ENCODE measurements at regions not wholly inside any gene's neighbourhood (a gene's known extent, or its start where the extent isn't known, plus 50 kb on each side); places are given as distances from the start of the nearest gene placed in this dataset.

DNA sequence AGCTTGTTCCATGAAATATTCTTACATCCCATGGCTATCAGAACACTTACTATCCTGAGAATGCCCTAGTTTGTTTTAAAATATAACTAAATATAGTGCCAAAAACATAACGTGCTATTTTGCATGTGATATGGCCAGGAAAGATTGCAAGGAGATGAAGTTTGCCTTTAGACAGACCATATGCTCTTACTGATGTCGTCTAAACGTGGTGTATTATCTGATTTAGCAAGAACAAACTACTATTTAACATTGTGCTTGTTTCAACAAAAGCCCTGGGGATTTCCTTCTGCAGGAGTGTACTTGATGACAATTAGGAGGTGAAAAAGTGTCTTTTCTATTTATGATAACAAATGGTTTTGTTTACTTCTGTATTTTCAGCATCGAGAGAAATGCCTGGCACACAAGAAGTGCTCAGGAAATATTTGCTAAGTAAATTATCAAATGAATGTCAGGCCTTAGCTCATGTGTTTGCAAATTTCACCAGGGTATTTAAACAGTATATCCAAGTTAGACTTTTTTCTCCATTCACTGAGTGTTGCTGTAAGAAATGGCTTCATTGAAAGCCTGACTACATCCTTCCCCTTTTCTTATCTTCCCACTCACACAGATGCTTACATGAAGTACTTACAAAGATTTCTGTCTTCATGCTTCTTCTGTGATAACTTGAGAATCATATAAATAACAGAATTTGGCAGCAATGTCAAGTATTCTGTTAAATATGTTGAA, 1033.6 kb downstream of the CDH8 start (continued):
- no peak for TF ChIP-seq KLF6 (CRISPR knock-in tag; IDR thresholded peaks at IDR 0.05)
- no peak for TF ChIP-seq ZNF367 (CRISPR knock-in tag; IDR thresholded peaks at IDR 0.05; ENCODE audit: borderline replicate concordance)
- no peak for TF ChIP-seq ARNTL (CRISPR knock-in tag; IDR thresholded peaks at IDR 0.05)

DNA sequence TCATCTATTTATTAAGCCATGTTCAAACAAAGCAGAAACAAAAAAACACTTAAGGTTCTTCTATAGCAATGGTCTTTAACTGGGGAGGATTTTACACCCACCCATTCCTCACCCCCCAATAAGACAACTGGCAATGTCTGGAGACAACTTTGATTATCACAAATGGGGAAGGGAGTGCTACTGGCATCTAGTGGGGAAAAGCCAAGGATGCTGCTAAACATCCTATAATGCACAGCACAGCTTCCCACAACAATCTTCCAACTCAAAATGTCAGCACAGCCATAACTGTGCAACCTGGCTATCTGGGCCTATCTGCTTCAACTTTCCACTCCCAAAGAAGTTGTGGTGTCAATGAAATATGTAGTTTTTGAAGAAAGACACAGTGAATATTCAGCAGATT, 1044.4 kb downstream of the CDH8 start:
- H3K9me3 ChIP-seq (ENCODE audit: low read length) = peaks cover 85% of the 10 kb centered on the region
- no peaks in the 10 kb centered on the region for H3K79me2 ChIP-seq (ENCODE audit: insufficient read depth, low read length)
- BruUV-seq (replicated peaks) = no TSS peak
- DNase-seq (ENCODE audit: low spot score) (no peak), ATAC-seq (no peak), FAIRE-seq (no peak)
- H2AFZ ChIP-seq (ENCODE audit: low read length) = no peak overlapping the region
- H3K27me3 ChIP-seq (ENCODE audit: control insufficient read depth in 1 of 2, insufficient read depth in 2 of 2, low read length in 2 of 2) = no peaks in the 10 kb centered on the region
- no peak overlapping the region for H3K4me2 ChIP-seq (ENCODE audit: low read depth, low read length)
- H3K36me3 ChIP-seq (replicated peaks in 1 of 2; ENCODE audit: control insufficient read depth in 1 of 2, insufficient read depth in 2 of 2, low read length in 2 of 2) = no peaks in the 10 kb centered on the region
- H4K20me1 ChIP-seq (ENCODE audit: insufficient read depth, low read length) = no peaks in the 10 kb centered on the region
- no peak overlapping the region for H3K27ac ChIP-seq (ENCODE audit: extremely low read length, insufficient read depth, low read length)
- ChIA-PET POLR2A (no interaction called here), CTCF (ENCODE audit: low intra/inter-chr PET ratio, low total read pairs) (no interaction called here)
- intact Hi-C loops (cut with micrococcal nuclease; ENCODE audit: unreplicated experiment) (no loop called here), in situ Hi-C loops (cut with HindIII; ENCODE audit: extremely low pct_ligation_motif_present, low pct_unique_long_range_greater_than_20kb) (no loop called here)
- no peak overlapping the region for H3K4me3 ChIP-seq (replicated peaks in 1 of 3; ENCODE audit: insufficient read depth in 1 of 3, low read depth in 2 of 3, low read length in 3 of 3)
- no peak for TF ChIP-seq AKNA (CRISPR knock-in tag; IDR thresholded peaks at IDR 0.05; ENCODE audit: borderline replicate concordance)
- H3K4me1 ChIP-seq (ENCODE audit: insufficient read depth, low read length) = no peaks in the 10 kb centered on the region
- H3K9ac ChIP-seq (ENCODE audit: insufficient read depth, low read depth, low read length) = no peak overlapping the region

Data from HepG2 (cell line).